ENCODE measurements at regions not wholly inside any gene's neighbourhood (a gene's known extent, or its start where the extent isn't known, plus 50 kb on each side); places are given as distances from the start of the nearest gene placed in this dataset.

GRCh38 chr6:71387179-71387578 lies 98.6 kb downstream of the OGFRL1 start:
- Mint-ChIP-seq H3K27ac (no peak overlapping the region), H3K36me3 (ENCODE audit: low read depth) (no peaks in the 10 kb centered on the region), H3K4me3 (no peak overlapping the region), H3K27me3 (ENCODE audit: low read depth) (peaks cover 14% of the 10 kb centered on the region), H3K9me3 (no peaks in the 10 kb centered on the region), H3K4me1 (ENCODE audit: low read depth) (no peaks in the 10 kb centered on the region)
- intact Hi-C loops (cut with micrococcal nuclease) = no loop called here
- no peak for DNase-seq
- CTCF ChIA-PET = no interaction called here

GRCh38 chr6:71388068-71388744 lies 99.6 kb downstream of the OGFRL1 start:
- Mint-ChIP-seq H3K36me3 (ENCODE audit: low read depth) (no peaks in the 10 kb centered on the region), H3K4me3 (no peak overlapping the region), H3K4me1 (ENCODE audit: low read depth) (no peaks in the 10 kb centered on the region), H3K27me3 (ENCODE audit: low read depth) (peaks cover 14% of the 10 kb centered on the region), H3K27ac (no peak overlapping the region), H3K9me3 (no peaks in the 10 kb centered on the region)
- CTCF ChIA-PET = interaction anchor here (1.5 kb wide), 1 partner anchor 115 kb away, joined by 4 read pairs; no protein-coding TSS in a partner anchor
- intact Hi-C loops (cut with micrococcal nuclease) = no loop called here
- DNase-seq = no peak

GRCh38 chr6:71388856-71389527 lies 100.4 kb downstream of the OGFRL1 start:
- Mint-ChIP-seq H3K27ac (no peak overlapping the region), H3K4me3 (no peak overlapping the region), H3K27me3 (ENCODE audit: low read depth) (peaks cover 13% of the 10 kb centered on the region), H3K4me1 (ENCODE audit: low read depth) (no peaks in the 10 kb centered on the region), H3K9me3 (no peaks in the 10 kb centered on the region), H3K36me3 (ENCODE audit: low read depth) (no peaks in the 10 kb centered on the region)
- intact Hi-C loops (cut with micrococcal nuclease) = no loop called here
- CTCF ChIA-PET = interaction anchor here (1.5 kb wide), 1 partner anchor 114 kb away, joined by 4 read pairs; no protein-coding TSS in a partner anchor
- DNase-seq = no peak

- intact Hi-C loops (cut with micrococcal nuclease) = no loop called here
These were observed 102.5 kb downstream of the OGFRL1 start for GRCh38 chr6:71391126-71391525.

GRCh38 chr6:71392276-71392675 lies 103.7 kb downstream of the OGFRL1 start:
- Mint-ChIP-seq H3K27me3 (ENCODE audit: low read depth) (peaks cover 8% of the 10 kb centered on the region), H3K27ac (no peak overlapping the region), H3K4me3 (no peak overlapping the region), H3K9me3 (no peaks in the 10 kb centered on the region), H3K36me3 (ENCODE audit: low read depth) (no peaks in the 10 kb centered on the region), H3K4me1 (ENCODE audit: low read depth) (no peaks in the 10 kb centered on the region)
- CTCF ChIA-PET = no interaction called here
- DNase-seq = no peak
- intact Hi-C loops (cut with micrococcal nuclease) = no loop called here

More at GRCh38 chr6:71391126-71391525, 102.5 kb downstream of the OGFRL1 start:
- Mint-ChIP-seq H3K9me3 (no peaks in the 10 kb centered on the region), H3K27ac (no peak overlapping the region), H3K4me3 (no peak overlapping the region), H3K4me1 (ENCODE audit: low read depth) (no peaks in the 10 kb centered on the region), H3K27me3 (ENCODE audit: low read depth) (peaks cover 8% of the 10 kb centered on the region), H3K36me3 (ENCODE audit: low read depth) (no peaks in the 10 kb centered on the region)
- CTCF ChIA-PET = no interaction called here
- no peak for DNase-seq

- no peaks in the 10 kb centered on the region for H3K36me3 Mint-ChIP-seq (ENCODE audit: low read depth)
- CTCF ChIA-PET = no interaction called here
- no peak for DNase-seq
- H3K4me1 Mint-ChIP-seq (ENCODE audit: low read depth) = no peaks in the 10 kb centered on the region
- H3K27me3 Mint-ChIP-seq (ENCODE audit: low read depth) = peaks cover 13% of the 10 kb centered on the region
- intact Hi-C loops (cut with micrococcal nuclease) = no loop called here
- no peak overlapping the region for H3K4me3 Mint-ChIP-seq
- no peaks in the 10 kb centered on the region for H3K9me3 Mint-ChIP-seq
- no peak overlapping the region for H3K27ac Mint-ChIP-seq
These were observed 104.9 kb downstream of the OGFRL1 start for GRCh38 chr6:71393471-71393870.

- Mint-ChIP-seq H3K9me3 (no peaks in the 10 kb centered on the region), H3K4me1 (ENCODE audit: low read depth) (no peaks in the 10 kb centered on the region), H3K27ac (no peak overlapping the region), H3K27me3 (ENCODE audit: low read depth) (peaks cover 14% of the 10 kb centered on the region), H3K36me3 (ENCODE audit: low read depth) (no peaks in the 10 kb centered on the region), H3K4me3 (no peak overlapping the region)
- CTCF ChIA-PET = no interaction called here
- intact Hi-C loops (cut with micrococcal nuclease) = no loop called here
- DNase-seq = no peak
These were observed 105.4 kb downstream of the OGFRL1 start for GRCh38 chr6:71393981-71394432.

GRCh38 chr6:71394926-71395325 lies 106.3 kb downstream of the OGFRL1 start:
- Mint-ChIP-seq H3K36me3 (ENCODE audit: low read depth) (no peaks in the 10 kb centered on the region), H3K9me3 (no peaks in the 10 kb centered on the region), H3K27ac (no peak overlapping the region), H3K4me3 (no peak overlapping the region), H3K27me3 (ENCODE audit: low read depth) (peaks cover 8% of the 10 kb centered on the region), H3K4me1 (ENCODE audit: low read depth) (no peaks in the 10 kb centered on the region)
- no peak for DNase-seq
- intact Hi-C loops (cut with micrococcal nuclease) = no loop called here
- CTCF ChIA-PET = no interaction called here

GRCh38 chr6:71395731-71396409 lies 107.3 kb downstream of the OGFRL1 start:
- Mint-ChIP-seq H3K36me3 (ENCODE audit: low read depth) (no peaks in the 10 kb centered on the region), H3K4me1 (ENCODE audit: low read depth) (no peaks in the 10 kb centered on the region), H3K9me3 (no peaks in the 10 kb centered on the region), H3K27ac (no peak overlapping the region), H3K27me3 (ENCODE audit: low read depth) (peaks cover 8% of the 10 kb centered on the region), H3K4me3 (no peak overlapping the region)
- DNase-seq = no peak
- CTCF ChIA-PET = interaction anchor here (1.1 kb wide), 1 partner anchor 148 kb away, joined by 3 read pairs; no protein-coding TSS in a partner anchor
- intact Hi-C loops (cut with micrococcal nuclease) = no loop called here

- Mint-ChIP-seq H3K27ac (no peak overlapping the region), H3K27me3 (ENCODE audit: low read depth) (peaks cover 8% of the 10 kb centered on the region), H3K4me3 (no peak overlapping the region), H3K9me3 (no peaks in the 10 kb centered on the region), H3K4me1 (ENCODE audit: low read depth) (no peaks in the 10 kb centered on the region), H3K36me3 (ENCODE audit: low read depth) (no peaks in the 10 kb centered on the region)
- intact Hi-C loops (cut with micrococcal nuclease) = no loop called here
- CTCF ChIA-PET = interaction anchor here (1.1 kb wide), 1 partner anchor 148 kb away, joined by 3 read pairs; no protein-coding TSS in a partner anchor
- DNase-seq = no peak
These were observed 107.8 kb downstream of the OGFRL1 start for GRCh38 chr6:71396410-71396801.

- no peaks in the 10 kb centered on the region for H3K4me1 Mint-ChIP-seq (ENCODE audit: low read depth)
- peaks cover 6% of the 10 kb centered on the region for H3K27me3 Mint-ChIP-seq (ENCODE audit: low read depth)
- no peaks in the 10 kb centered on the region for H3K9me3 Mint-ChIP-seq
- no peak overlapping the region for H3K27ac Mint-ChIP-seq
- H3K36me3 Mint-ChIP-seq (ENCODE audit: low read depth) = no peaks in the 10 kb centered on the region
- CTCF ChIA-PET = no interaction called here
- intact Hi-C loops (cut with micrococcal nuclease) = no loop called here
- H3K4me3 Mint-ChIP-seq = no peak overlapping the region
- DNase-seq = no peak
These were observed 110.7 kb downstream of the OGFRL1 start for GRCh38 chr6:71399279-71399678.

GRCh38 chr6:71400852-71401251 lies 112.2 kb downstream of the OGFRL1 start:
- H3K4me1 Mint-ChIP-seq (ENCODE audit: low read depth) = no peaks in the 10 kb centered on the region
- H3K9me3 Mint-ChIP-seq = no peaks in the 10 kb centered on the region
- no peaks in the 10 kb centered on the region for H3K36me3 Mint-ChIP-seq (ENCODE audit: low read depth)
- DNase-seq = no peak
- peaks cover 6% of the 10 kb centered on the region for H3K27me3 Mint-ChIP-seq (ENCODE audit: low read depth)
- no peak overlapping the region for H3K27ac Mint-ChIP-seq
- CTCF ChIA-PET = interaction anchor here (1.1 kb wide), 1 partner anchor 1092 kb away, joined by 4 read pairs; no protein-coding TSS in a partner anchor
- H3K4me3 Mint-ChIP-seq = no peak overlapping the region
- intact Hi-C loops (cut with micrococcal nuclease) = no loop called here

All from activated naive CD4-positive, alpha-beta T cell treated with anti-CD3 and anti-CD28 coated beads for 36 hours (primary cell).